ENCODE measurements at regions not wholly inside any gene's neighbourhood (a gene's known extent, or its start where the extent isn't known, plus 50 kb on each side); places are given as distances from the start of the nearest gene placed in this dataset.
"Not testable (repeated sequence)": the region's sequence is repeated elsewhere in the genome, so short reads cannot be mapped to it uniquely, and the experiment has no call there.

DNA sequence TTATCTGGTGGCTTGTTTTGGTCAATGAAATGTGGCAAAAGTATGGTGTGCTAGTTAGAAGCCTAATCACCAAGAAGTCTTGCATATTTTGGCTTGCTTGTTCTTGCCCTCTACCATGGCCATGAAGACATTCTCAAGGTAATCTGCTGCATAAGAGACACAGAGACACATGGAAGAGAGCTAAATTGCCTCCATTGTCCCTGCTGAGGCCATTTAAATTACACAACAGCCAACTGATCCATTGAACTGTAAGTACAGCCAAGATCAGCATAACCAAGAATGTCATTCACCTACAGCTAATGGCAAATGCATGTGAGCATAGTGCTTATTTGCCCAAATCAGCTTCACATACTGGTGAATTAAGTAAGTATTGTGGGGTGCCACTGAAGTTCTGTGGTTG, 603.8 kb downstream of the FRK start:
- no peak for DNase-seq (ENCODE audit: extremely low read depth, insufficient read length)
- TF ChIP-seq, protein P1, sequence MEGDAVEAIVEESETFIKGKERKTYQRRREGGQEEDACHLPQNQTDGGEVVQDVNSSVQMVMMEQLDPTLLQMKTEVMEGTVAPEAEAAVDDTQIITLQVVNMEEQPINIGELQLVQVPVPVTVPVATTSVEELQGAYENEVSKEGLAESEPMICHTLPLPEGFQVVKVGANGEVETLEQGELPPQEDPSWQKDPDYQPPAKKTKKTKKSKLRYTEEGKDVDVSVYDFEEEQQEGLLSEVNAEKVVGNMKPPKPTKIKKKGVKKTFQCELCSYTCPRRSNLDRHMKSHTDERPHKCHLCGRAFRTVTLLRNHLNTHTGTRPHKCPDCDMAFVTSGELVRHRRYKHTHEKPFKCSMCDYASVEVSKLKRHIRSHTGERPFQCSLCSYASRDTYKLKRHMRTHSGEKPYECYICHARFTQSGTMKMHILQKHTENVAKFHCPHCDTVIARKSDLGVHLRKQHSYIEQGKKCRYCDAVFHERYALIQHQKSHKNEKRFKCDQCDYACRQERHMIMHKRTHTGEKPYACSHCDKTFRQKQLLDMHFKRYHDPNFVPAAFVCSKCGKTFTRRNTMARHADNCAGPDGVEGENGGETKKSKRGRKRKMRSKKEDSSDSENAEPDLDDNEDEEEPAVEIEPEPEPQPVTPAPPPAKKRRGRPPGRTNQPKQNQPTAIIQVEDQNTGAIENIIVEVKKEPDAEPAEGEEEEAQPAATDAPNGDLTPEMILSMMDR (IDR thresholded peaks at IDR 0.05; ENCODE audit: insufficient read depth, low read length, poor library complexity, severe bottlenecking): no peak
- Histone ChIP-seq H3K27me3 (replicated peaks; ENCODE audit: control insufficient read depth, insufficient read depth, low read length) (no peaks in the 10 kb centered on the region), H3K36me3 (ENCODE audit: control insufficient read depth, insufficient read depth, low read length) (no peaks in the 10 kb centered on the region), H3K4me3 (replicated peaks; ENCODE audit: low read depth, low read length) (no peak overlapping the region)

- Histone ChIP-seq H3K27me3 (replicated peaks; ENCODE audit: control insufficient read depth, insufficient read depth, low read length) (no peaks in the 10 kb centered on the region), H3K36me3 (ENCODE audit: control insufficient read depth, insufficient read depth, low read length) (no peaks in the 10 kb centered on the region), H3K4me3 (replicated peaks; ENCODE audit: low read depth, low read length) (no peak overlapping the region)
- no peak for DNase-seq (ENCODE audit: extremely low read depth, insufficient read length)
- TF ChIP-seq, protein P1 (IDR thresholded peaks at IDR 0.05; ENCODE audit: insufficient read depth, low read length, poor library complexity, severe bottlenecking): no peak
Observed at GRCh38 chr6:115443825-115444478, 616.7 kb downstream of the FRK start.

DNA sequence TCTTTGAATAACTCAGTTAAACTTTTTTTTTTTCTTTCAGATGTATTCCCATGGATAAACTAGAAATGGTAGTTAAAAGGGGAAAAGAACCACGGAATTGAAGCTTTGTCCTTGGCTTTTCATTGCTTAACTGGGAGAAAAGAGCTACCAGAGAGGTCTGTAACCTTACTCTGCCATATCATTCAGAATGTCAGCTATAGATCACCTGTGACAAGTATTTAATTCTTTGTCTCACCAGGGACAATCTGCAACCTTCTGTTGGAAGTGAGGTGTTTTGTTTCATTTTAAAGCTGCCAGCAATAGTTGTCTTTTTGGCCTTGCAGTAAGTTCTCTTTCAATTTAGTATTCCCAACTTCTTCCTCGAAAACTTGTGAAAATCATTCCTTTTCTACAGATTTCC, 618.4 kb downstream of the FRK start:
- Histone ChIP-seq H3K4me3 (replicated peaks; ENCODE audit: low read depth, low read length) (no peak overlapping the region), H3K36me3 (ENCODE audit: control insufficient read depth, insufficient read depth, low read length) (no peaks in the 10 kb centered on the region), H3K27me3 (replicated peaks; ENCODE audit: control insufficient read depth, insufficient read depth, low read length) (no peaks in the 10 kb centered on the region)
- TF ChIP-seq, protein P1 (IDR thresholded peaks at IDR 0.05; ENCODE audit: insufficient read depth, low read length, poor library complexity, severe bottlenecking): no peak
- DNase-seq (ENCODE audit: extremely low read depth, insufficient read length): no peak

DNA sequence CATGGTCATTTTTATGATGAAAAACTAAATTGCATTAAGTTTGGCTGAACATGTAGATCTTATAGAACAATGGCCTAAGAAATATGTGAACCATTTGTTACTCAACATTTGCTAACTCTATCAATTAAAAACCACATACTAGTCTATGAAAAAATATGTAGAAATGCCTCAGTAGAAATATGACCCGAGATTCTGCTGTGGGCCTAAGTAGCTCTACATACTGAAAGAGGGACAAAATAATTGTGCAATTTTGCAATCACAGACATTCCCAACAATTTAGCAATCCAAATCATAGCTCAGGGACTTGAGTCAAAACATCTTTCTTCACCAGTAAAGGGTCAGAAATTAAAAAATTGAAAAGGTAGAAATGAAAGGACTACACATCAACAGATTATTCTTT, 619.0 kb downstream of the FRK start:
- TF ChIP-seq, protein P1 (IDR thresholded peaks at IDR 0.05; ENCODE audit: insufficient read depth, low read length, poor library complexity, severe bottlenecking): no peak
- DNase-seq (ENCODE audit: extremely low read depth, insufficient read length): no peak
- H3K27me3 ChIP-seq (replicated peaks; ENCODE audit: control insufficient read depth, insufficient read depth, low read length): no peaks in the 10 kb centered on the region

GRCh38 chr6:115415378-115415777, 645.3 kb downstream of the FRK start:
- TF ChIP-seq, protein P1 (IDR thresholded peaks at IDR 0.05; ENCODE audit: insufficient read depth, low read length, poor library complexity, severe bottlenecking): no peak
- H3K4me3 ChIP-seq (replicated peaks; ENCODE audit: low read depth, low read length): no peak overlapping the region
- no peaks in the 10 kb centered on the region for H3K36me3 ChIP-seq (ENCODE audit: control insufficient read depth, insufficient read depth, low read length)
- DNase-seq (ENCODE audit: extremely low read depth, insufficient read length): no peak
- no peaks in the 10 kb centered on the region for H3K27me3 ChIP-seq (replicated peaks; ENCODE audit: control insufficient read depth, insufficient read depth, low read length)

More for the DNA sequence above, 619.0 kb downstream of the FRK start:
- Histone ChIP-seq H3K36me3 (ENCODE audit: control insufficient read depth, insufficient read depth, low read length) (no peaks in the 10 kb centered on the region), H3K4me3 (replicated peaks; ENCODE audit: low read depth, low read length) (no peak overlapping the region)

DNA sequence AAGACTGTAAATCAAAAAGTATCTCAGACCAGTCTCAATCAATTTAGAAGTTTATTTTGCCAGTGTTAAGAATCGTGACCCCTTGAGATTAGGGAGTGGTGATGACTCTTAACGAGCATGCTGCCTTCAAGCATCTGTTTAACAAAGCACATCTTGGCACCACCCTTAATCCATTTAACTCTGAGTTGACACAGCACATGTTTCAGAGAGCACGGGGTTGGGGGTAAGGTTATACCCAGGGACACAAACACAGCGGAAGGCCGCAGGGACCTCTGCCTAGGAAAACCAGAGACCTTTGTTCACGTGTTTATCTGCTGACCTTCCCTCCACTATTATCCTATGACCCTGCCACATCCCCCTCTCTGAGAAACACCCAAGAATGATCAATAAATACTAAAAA, 645.8 kb downstream of the FRK start:
- not testable (repeated sequence) for H3K4me3 ChIP-seq (replicated peaks; ENCODE audit: low read depth, low read length); DNase-seq (ENCODE audit: extremely low read depth, insufficient read length); H3K27me3 ChIP-seq (replicated peaks; ENCODE audit: control insufficient read depth, insufficient read depth, low read length); H3K36me3 ChIP-seq (ENCODE audit: control insufficient read depth, insufficient read depth, low read length)
